ENCODE measurements at regions not wholly inside any gene's neighbourhood (a gene's known extent, or its start where the extent isn't known, plus 50 kb on each side); places are given as distances from the start of the nearest gene placed in this dataset.

DNA sequence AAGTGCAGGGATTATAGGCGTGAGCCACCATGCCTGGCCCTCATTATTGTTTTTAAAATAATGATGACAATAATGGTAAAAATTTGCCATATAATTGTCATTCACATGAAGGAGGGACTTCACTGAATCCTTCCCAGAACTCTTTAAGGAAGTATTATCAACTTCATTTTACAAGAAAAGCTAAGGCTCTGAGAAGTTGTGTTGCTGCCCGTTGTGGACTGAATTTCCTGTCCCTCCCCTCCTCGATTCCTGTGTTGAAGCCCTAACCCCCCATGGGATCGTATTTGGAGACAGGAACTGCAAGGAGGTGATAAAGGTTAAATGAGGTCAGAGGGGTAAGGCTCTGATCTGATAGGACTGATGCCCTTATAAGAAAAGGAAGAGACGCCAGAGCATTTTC, 458.0 kb downstream of the HAPSTR1 start:
- Histone ChIP-seq H3K4me1 (ENCODE audit: insufficient read depth, low read length) (no peaks in the 10 kb centered on the region), H3K4me3 (ENCODE audit: insufficient read depth, low read depth, low read length) (no peak overlapping the region), H3K9me3 (ENCODE audit: insufficient read depth, low read depth, low read length) (no peaks in the 10 kb centered on the region), H3K36me3 (ENCODE audit: insufficient read depth, low read length) (no peaks in the 10 kb centered on the region), H3K4me2 (ENCODE audit: low read length) (no peak overlapping the region), H3K27ac (ENCODE audit: low read depth, low read length) (no peak overlapping the region), H3K27me3 (ENCODE audit: insufficient read depth, low read length) (no peaks in the 10 kb centered on the region), H3K9ac (ENCODE audit: low read length) (no peak overlapping the region), H4K20me1 (ENCODE audit: insufficient read depth, low read length) (no peaks in the 10 kb centered on the region), H2AFZ (ENCODE audit: low read depth, low read length) (no peak overlapping the region), H3K79me2 (ENCODE audit: insufficient read depth, low read length) (no peaks in the 10 kb centered on the region)
- DNase-seq (ENCODE audit: low read depth) (no peak), FAIRE-seq (no peak)
- no peaks in the 10 kb centered on the region for H3K36me3 Mint-ChIP-seq (ENCODE audit: low read depth, unreplicated experiment)
- TF ChIP-seq EZH2 (IDR thresholded peaks at IDR 0.05; ENCODE audit: insufficient read depth, low read length) (no peak), CTCF (IDR thresholded peaks at IDR 0.05; ENCODE audit: insufficient read depth, low read depth, low read length) (no peak)
- H3K9me3 Mint-ChIP-seq (ENCODE audit: unreplicated experiment), result peaks cover 3% of the 10 kb centered on the region
- H3K27ac Mint-ChIP-seq (ENCODE audit: unreplicated experiment), result no peak overlapping the region
- H3K4me1 Mint-ChIP-seq (ENCODE audit: low read depth, unreplicated experiment), result peaks cover 6% of the 10 kb centered on the region
- H3K4me3 Mint-ChIP-seq (ENCODE audit: unreplicated experiment), result no peak overlapping the region
- H3K27me3 Mint-ChIP-seq (ENCODE audit: low read depth, unreplicated experiment), result peaks cover 6% of the 10 kb centered on the region

GRCh38 chr16:9555051-9555450, 463.6 kb downstream of the HAPSTR1 start:
- H3K9ac ChIP-seq (ENCODE audit: low read length), result no peak overlapping the region
- H3K4me1 ChIP-seq (ENCODE audit: insufficient read depth, low read length), result no peaks in the 10 kb centered on the region
- no peak overlapping the region for H2AFZ ChIP-seq (ENCODE audit: low read depth, low read length)
- no peak overlapping the region for H3K4me3 Mint-ChIP-seq (ENCODE audit: unreplicated experiment)
- H3K4me2 ChIP-seq (ENCODE audit: low read length), result no peak overlapping the region
- peaks cover 3% of the 10 kb centered on the region for H3K9me3 Mint-ChIP-seq (ENCODE audit: unreplicated experiment)
- H3K27me3 Mint-ChIP-seq (ENCODE audit: low read depth, unreplicated experiment), result peaks cover 6% of the 10 kb centered on the region
- H3K9me3 ChIP-seq (ENCODE audit: insufficient read depth, low read depth, low read length), result no peaks in the 10 kb centered on the region
- DNase-seq (ENCODE audit: low read depth) (no peak), FAIRE-seq (no peak)
- no peaks in the 10 kb centered on the region for H4K20me1 ChIP-seq (ENCODE audit: insufficient read depth, low read length)
- no peak overlapping the region for H3K27ac Mint-ChIP-seq (ENCODE audit: unreplicated experiment)
- H3K36me3 ChIP-seq (ENCODE audit: insufficient read depth, low read length), result no peaks in the 10 kb centered on the region
- no peak overlapping the region for H3K4me3 ChIP-seq (ENCODE audit: insufficient read depth, low read depth, low read length)
- TF ChIP-seq EZH2 (IDR thresholded peaks at IDR 0.05; ENCODE audit: insufficient read depth, low read length), result no peak
- TF ChIP-seq CTCF (IDR thresholded peaks at IDR 0.05; ENCODE audit: insufficient read depth, low read depth, low read length), result no peak
- no peaks in the 10 kb centered on the region for H3K79me2 ChIP-seq (ENCODE audit: insufficient read depth, low read length)
- no peaks in the 10 kb centered on the region for H3K36me3 Mint-ChIP-seq (ENCODE audit: low read depth, unreplicated experiment)
- H3K27me3 ChIP-seq (ENCODE audit: insufficient read depth, low read length), result no peaks in the 10 kb centered on the region
- no peak overlapping the region for H3K27ac ChIP-seq (ENCODE audit: low read depth, low read length)
- no peaks in the 10 kb centered on the region for H3K4me1 Mint-ChIP-seq (ENCODE audit: low read depth, unreplicated experiment)

GRCh38 chr16:9556949-9557665, 465.7 kb downstream of the HAPSTR1 start:
- H3K36me3 ChIP-seq (ENCODE audit: insufficient read depth, low read length), result no peaks in the 10 kb centered on the region
- H3K27ac ChIP-seq (ENCODE audit: low read depth, low read length), result no peak overlapping the region
- H3K27ac Mint-ChIP-seq (ENCODE audit: unreplicated experiment), result no peak overlapping the region
- no peaks in the 10 kb centered on the region for H3K4me1 Mint-ChIP-seq (ENCODE audit: low read depth, unreplicated experiment)
- H3K9me3 ChIP-seq (ENCODE audit: insufficient read depth, low read depth, low read length), result no peaks in the 10 kb centered on the region
- H3K4me3 Mint-ChIP-seq (ENCODE audit: unreplicated experiment), result no peak overlapping the region
- no peak overlapping the region for H3K9ac ChIP-seq (ENCODE audit: low read length)
- FAIRE-seq, result no peak
- no peaks in the 10 kb centered on the region for H3K4me1 ChIP-seq (ENCODE audit: insufficient read depth, low read length)
- H3K79me2 ChIP-seq (ENCODE audit: insufficient read depth, low read length), result no peaks in the 10 kb centered on the region
- no peaks in the 10 kb centered on the region for H3K9me3 Mint-ChIP-seq (ENCODE audit: unreplicated experiment)
- no peak for DNase-seq (ENCODE audit: low read depth)
- no peak overlapping the region for H3K4me2 ChIP-seq (ENCODE audit: low read length)
- no peaks in the 10 kb centered on the region for H3K27me3 ChIP-seq (ENCODE audit: insufficient read depth, low read length)
- H3K4me3 ChIP-seq (ENCODE audit: insufficient read depth, low read depth, low read length), result no peak overlapping the region
- TF ChIP-seq CTCF (IDR thresholded peaks at IDR 0.05; ENCODE audit: insufficient read depth, low read depth, low read length) (no peak), EZH2 (IDR thresholded peaks at IDR 0.05; ENCODE audit: insufficient read depth, low read length) (no peak)
- H3K27me3 Mint-ChIP-seq (ENCODE audit: low read depth, unreplicated experiment), result peaks cover 8% of the 10 kb centered on the region
- no peaks in the 10 kb centered on the region for H3K36me3 Mint-ChIP-seq (ENCODE audit: low read depth, unreplicated experiment)
- no peak overlapping the region for H2AFZ ChIP-seq (ENCODE audit: low read depth, low read length)
- H4K20me1 ChIP-seq (ENCODE audit: insufficient read depth, low read length), result no peaks in the 10 kb centered on the region
